OCI-LY7 (cell line): ENCODE measurements at regions not wholly inside any gene's neighbourhood (a gene's known extent, or its start where the extent isn't known, plus 50 kb on each side); places are given as distances from the start of the nearest gene placed in this dataset.

ENCODE experiments used
- EZH2phosphoT487 ChIP-seq: fragments of 200-600 bp; sonication (generic); IDR thresholded peaks from 2 replicates; pipeline ENCODE4 v1.6.1; 2018; ENCODE audit warnings: low read depth, borderline replicate concordance, mild to moderate bottlenecking, mixed run types, antibody characterized with exemption, low read length, moderate library complexity, mixed read lengths
- TF ChIP-seq, protein P1 (sequence below): fragments of 200-600 bp; sonication (generic); conservative IDR thresholded peaks from 2 replicates; pipeline ENCODE4 v1.5.1; 2014; ENCODE audit warnings: mild to moderate bottlenecking, antibody characterized with exemption, low read length, moderate library complexity, mixed read lengths

DNA sequence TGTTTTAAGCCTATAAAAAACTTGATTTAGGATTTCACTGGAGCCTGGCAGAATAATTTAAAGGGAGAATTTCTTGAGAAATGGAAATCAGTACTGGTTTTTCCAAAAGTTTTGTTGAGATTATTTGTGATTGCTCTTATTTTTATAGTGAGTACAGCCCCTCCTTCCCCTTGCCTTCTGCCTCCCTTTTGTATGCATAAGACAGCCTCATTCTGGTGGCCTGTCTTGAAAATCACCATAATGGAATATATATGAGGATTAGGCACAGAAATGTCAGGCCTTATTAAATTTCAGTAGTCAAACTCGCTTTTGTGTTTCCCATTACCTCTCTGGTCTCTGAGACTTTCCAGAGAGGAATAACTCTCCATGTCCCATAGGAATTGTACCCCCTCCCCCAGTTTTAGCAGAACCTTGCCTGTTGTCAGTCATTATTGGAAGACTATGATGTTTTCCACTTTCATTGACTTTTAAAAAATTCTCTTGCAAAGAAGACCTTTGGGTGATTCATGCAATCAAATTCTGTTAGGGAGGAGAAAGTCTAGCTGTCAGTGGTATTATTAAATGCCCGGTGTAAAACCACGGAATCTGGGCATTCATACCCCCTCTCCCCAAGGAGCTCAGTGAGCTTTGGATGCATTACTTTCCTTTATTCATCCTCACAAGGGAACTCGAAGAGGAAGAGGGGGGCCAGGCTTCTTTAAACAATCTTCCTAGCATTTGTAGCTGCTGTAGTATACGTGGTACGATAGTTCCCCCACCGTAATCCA is 171.6 kb upstream of the TSC22D2 start:
- TF ChIP-seq, protein P1, sequence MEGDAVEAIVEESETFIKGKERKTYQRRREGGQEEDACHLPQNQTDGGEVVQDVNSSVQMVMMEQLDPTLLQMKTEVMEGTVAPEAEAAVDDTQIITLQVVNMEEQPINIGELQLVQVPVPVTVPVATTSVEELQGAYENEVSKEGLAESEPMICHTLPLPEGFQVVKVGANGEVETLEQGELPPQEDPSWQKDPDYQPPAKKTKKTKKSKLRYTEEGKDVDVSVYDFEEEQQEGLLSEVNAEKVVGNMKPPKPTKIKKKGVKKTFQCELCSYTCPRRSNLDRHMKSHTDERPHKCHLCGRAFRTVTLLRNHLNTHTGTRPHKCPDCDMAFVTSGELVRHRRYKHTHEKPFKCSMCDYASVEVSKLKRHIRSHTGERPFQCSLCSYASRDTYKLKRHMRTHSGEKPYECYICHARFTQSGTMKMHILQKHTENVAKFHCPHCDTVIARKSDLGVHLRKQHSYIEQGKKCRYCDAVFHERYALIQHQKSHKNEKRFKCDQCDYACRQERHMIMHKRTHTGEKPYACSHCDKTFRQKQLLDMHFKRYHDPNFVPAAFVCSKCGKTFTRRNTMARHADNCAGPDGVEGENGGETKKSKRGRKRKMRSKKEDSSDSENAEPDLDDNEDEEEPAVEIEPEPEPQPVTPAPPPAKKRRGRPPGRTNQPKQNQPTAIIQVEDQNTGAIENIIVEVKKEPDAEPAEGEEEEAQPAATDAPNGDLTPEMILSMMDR = no peak
- TF ChIP-seq EZH2phosphoT487 = no peak
